Activated CD8-positive, alpha-beta memory T cell treated with anti-CD3 and anti-CD28 coated beads, Interleukin-2, amount 50 U/mL, for 1 hour (primary cell): ENCODE measurements at regions not wholly inside any gene's neighbourhood (a gene's known extent, or its start where the extent isn't known, plus 50 kb on each side); places are given as distances from the start of the nearest gene placed in this dataset.

Experiments used
- DNase-seq: peaks from one replicate; pipeline ENCODE4 v3.0.0-alpha.2; 2020; ENCODE audit errors: extremely low read depth

DNA sequence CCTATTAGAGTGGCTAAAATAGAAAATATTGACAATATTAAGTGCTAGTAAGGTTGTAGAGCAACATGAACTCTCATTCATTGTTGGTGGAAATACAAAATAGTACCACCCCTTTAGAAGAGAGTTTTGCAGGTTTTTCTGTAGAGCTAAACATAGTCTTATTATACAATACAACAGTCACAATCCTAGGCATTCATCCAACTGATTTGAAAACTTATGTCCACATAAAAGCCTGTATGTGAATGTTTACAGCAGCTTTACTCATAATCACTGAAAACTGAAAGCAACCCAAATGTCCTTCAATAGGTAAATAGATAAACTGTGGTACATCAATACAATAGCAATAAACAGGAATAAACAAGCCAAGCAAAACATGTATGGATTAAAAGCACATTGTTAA lies 127.2 kb upstream of the PRNP start:
- DNase-seq: no peak

DNA sequence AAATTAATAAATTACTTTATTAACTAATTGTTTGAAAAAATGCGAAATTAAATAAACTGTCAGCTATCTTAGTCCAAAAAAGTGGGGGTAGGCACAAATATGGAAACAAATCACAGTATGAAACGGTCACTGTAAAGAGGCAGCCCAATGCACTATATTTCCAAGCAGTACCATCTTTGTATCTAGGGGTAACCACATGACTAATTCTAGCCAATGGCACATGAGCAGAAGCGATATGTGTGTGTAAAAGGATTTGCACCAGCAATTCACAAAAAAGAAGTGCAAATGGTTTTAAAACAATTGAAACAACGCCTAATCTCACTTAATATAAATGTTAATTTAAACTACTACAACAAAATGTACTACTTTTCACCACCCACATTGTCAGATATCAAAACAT lies 129.5 kb upstream of the PRNP start:
- no peak for DNase-seq

DNA sequence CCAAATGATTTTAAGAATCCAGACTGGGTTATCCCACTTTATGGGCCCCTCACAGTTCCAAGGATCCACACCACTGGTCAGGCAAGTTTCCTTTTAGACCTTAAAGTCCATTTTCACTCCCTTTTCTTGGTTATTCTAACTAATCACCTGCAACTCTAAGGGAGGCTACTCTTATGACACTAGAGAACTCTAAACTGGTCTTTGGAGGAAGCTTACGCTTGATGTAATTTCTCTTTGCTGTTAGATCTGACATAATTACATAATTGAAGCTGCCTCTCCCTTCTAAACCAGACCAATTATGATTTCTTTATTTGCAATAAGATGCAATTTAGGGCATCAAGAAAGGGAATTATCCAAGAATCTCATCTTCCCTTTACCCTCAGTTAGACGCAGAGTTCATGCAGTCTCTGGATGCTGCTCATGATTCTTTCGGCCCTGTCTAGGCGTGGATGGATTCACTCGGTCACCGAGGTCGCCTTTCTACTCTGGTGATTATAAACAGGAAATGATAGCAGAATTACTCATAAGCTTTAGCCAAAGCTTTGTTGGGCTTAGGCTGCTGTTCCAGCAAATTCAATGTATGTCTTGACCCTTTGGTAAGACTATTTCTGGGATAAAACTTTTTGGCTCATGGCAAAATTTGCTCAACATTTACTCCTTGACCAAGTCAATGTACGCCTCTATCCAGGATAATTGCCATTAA lies 130.9 kb upstream of the PRNP start:
- no peak for DNase-seq

GRCh38 chr20:4554346-4554745 lies 131.9 kb upstream of the PRNP start:
- DNase-seq: no peak

- DNase-seq: no peak
Observed at GRCh38 chr20:4552075-4552640, 134.1 kb upstream of the PRNP start.

DNA sequence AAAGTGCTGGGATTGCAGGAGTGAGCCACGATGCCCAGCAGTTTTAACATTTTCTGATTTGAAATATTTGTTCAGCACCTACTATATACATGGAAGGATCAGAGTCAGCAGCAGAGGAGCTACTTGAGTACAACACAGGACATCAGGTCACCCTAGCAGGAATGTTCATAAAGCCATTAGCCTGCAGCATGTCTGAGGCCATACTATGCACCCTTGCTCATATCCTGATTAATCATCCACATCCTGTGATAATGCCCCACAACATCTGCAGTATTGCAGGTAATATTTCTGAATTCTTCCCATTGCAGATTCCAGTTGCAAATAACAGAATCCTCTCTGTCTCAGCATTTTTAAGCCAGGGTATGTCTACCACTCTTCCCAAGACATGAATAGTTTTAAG lies 135.5 kb upstream of the PRNP start:
- DNase-seq: no peak

GRCh38 chr20:4549711-4550259 lies 136.5 kb upstream of the PRNP start:
- no peak for DNase-seq

- no peak for DNase-seq
Observed at GRCh38 chr20:4548552-4548951, 137.7 kb upstream of the PRNP start.

GRCh38 chr20:4546786-4547185 lies 139.5 kb upstream of the PRNP start:
- no peak for DNase-seq

- no peak for DNase-seq
Observed at GRCh38 chr20:4546342-4546741, 139.9 kb upstream of the PRNP start.

GRCh38 chr20:4545526-4545925 lies 140.7 kb upstream of the PRNP start:
- no peak for DNase-seq

DNA sequence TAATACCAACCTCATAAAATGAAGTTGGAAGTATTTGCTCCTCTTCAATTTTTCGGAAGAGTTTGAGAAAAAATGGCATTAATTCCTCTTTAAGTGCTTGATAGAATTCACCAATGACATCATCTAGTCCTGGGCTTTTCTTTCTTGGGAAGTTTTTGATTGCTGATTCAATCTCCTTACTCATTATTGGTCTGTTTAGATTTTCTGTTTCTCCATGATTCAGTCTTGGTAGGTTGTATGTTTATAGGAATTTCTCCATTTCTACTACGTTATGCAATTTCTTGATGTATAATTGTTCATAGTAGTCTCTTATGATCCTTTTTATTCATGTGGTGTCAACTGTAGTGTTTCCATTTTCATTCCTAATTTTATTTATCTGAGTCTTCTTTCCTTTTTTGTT lies 141.5 kb upstream of the PRNP start:
- no peak for DNase-seq

DNA sequence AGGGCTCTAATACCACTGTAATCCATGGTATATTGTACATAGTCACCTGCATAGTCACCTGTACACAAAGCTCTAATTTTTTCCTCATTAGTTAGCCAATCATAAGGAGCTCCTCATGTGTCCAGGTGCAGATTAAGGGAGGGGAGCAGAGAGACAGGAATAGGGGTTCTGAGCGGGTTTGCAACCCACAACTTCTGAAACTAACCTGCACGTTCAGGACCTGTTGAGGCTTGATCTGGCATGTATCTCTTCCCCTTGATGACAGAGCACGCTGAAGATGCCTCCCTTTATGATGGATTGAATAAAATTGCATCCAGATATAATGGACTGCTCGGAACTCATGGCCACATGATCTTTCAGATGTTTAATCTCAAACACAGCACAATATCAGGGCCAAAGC lies 144.0 kb upstream of the PRNP start:
- DNase-seq: no peak

- DNase-seq: no peak
Observed at GRCh38 chr20:4534315-4534714, 151.9 kb upstream of the PRNP start.

DNA sequence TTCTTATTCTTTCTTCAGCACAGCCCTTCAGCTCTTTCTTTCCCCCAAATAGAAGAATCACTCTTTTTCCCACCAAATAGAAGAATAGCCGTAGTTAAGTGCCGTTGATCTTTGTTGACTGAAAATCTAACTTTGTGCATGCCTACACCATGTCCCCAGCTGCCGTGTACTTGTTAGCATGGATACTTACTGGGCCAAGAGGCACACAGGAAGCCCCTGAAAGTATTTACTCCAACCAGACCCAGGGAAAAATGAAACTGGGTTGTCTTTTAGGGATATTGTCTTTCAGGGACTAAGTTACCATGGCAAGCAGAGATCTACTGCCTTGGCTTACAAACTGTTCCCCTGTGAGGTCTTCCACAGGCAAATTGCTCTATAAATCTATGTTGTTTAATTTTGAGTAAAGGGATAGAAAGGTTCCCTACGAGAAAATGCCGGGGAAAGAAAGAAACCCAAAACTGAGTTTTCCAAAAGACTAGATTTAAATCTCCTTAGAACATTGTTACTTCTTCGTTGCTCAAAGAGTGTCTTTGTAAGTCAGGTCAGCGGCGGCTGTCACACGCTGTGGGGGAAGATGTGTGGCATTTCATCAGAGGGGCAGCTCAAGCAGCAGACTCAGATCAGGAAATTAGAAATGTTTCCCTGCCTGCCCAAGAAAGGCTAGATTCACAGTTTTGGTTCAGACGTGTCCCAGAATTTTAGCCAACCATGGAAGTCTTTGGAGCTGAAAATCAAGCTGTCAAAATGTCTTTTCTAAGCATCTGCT lies 152.7 kb upstream of the PRNP start:
- no peak for DNase-seq

GRCh38 chr20:4532772-4533171 lies 153.5 kb upstream of the PRNP start:
- DNase-seq: no peak

- DNase-seq: no peak
Observed at GRCh38 chr20:4524792-4525191, 161.5 kb upstream of the PRNP start.

DNA sequence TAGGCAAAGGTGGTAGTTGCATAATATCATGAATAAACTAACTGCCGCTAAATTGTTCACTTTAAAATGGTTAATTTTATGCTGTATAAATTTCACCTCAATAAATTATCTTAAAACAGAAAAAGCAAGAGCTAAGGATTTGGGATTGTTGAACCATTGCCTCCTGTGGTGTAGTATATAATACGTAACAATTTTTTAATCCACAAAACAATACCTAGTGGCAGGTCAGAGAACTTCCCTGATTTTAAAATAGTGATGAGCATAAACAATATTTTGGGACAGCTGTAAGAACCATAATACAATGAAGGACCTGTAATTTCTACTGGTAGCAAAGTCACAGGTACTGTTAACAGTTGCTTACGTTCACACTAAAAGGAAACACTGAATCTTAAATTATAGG lies 161.9 kb upstream of the PRNP start:
- DNase-seq: no peak

- DNase-seq: no peak
Observed at GRCh38 chr20:4522310-4522709, 163.9 kb upstream of the PRNP start.

DNA sequence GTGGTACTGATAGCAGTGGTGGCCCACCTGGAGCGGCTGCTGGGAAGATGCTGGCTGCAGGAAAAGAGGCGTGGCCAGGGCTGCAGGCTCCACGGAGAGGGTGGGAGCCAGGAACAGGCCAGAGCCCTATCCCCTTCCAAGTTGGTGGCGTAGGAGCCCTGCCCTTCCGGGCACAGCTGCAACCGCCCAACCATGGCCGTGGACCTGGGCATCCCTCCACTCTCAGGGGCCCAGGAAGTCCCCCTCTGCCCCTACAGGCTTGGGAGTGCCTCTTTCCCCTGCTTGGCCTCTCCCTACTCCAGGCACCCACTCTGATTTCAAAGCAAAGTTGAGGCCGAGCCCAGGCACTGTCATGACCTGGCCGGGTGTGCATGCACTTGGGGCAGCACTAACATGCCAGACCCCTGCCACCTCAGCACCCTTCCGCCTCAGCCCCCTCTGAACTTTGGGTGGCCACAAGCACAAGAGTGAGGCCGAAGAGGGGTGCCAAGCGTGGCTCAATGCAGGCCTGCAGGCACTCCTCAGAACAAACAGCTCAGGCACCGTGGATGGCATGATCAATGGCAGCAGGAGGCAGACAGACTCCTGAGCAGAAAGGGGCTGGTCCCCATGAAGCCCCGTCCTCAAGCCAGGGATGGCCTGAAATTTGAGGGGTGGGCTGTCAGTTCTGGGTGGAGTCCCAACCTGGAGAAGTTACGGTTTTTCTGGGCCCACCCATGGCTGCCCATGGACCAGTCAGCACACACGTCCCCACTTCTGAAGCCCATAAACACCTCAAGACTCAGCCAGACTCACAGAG lies 164.9 kb upstream of the PRNP start:
- no peak for DNase-seq

- DNase-seq: no peak
Observed at GRCh38 chr20:4519534-4519933, 166.7 kb upstream of the PRNP start.

DNA sequence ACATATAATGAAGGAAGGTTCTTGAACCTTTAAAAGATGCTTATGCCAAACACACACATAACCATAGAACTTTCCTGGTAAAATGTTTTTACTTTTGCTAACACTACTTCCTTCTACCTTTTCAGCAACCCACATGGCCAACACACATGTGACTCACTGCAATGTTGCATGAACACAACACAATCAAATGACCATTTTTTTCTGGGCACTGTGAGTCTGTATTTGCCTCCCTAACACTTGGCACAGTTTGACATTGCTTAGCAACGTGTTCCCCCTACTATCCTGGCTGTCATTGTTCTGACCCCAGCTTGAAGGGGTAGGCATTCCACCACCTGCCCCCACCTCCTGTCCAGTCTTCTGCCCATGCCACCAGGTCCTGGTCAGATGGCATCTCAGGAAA lies 169.4 kb upstream of the PRNP start:
- DNase-seq: no peak
